GM12875 (cell line): ENCODE measurements at regions not wholly inside any gene's neighbourhood (a gene's known extent, or its start where the extent isn't known, plus 50 kb on each side); places are given as distances from the start of the nearest gene placed in this dataset.

Experiments used
- H3K4me3 ChIP-seq: one replicate; pipeline ENCODE4 v1.5.1; 2011; ENCODE audit warnings: low read depth, low read length, control low read depth
- TF ChIP-seq, protein P1 (sequence below): IDR thresholded peaks from 2 replicates; pipeline ENCODE4 v1.5.1; 2011; ENCODE audit warnings: low read depth, mild to moderate bottlenecking, control low read depth, inconsistent platforms, low read length, moderate library complexity, borderline replicate concordance; ENCODE audit not compliant: insufficient read depth

DNA sequence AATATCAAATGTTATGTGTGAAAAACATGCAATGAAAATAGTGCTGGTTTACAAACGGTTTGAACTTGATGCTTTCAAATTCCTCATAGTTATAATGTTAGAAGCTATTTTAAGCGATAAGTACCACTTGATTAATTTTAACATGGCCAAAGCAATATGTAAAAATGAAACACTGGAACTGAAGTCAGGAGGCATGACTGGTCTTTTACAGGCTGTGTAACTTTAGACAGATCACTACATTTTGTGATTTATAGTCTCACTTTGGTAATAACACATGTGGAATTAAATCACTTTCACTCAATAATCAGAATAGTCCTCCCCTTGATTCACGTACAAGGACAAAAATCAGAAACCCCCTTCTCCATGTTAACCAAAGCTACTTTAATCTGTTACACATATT, 482.7 kb upstream of the NECTIN3 start:
- no peak overlapping the region for H3K4me3 ChIP-seq
- TF ChIP-seq, protein P1, sequence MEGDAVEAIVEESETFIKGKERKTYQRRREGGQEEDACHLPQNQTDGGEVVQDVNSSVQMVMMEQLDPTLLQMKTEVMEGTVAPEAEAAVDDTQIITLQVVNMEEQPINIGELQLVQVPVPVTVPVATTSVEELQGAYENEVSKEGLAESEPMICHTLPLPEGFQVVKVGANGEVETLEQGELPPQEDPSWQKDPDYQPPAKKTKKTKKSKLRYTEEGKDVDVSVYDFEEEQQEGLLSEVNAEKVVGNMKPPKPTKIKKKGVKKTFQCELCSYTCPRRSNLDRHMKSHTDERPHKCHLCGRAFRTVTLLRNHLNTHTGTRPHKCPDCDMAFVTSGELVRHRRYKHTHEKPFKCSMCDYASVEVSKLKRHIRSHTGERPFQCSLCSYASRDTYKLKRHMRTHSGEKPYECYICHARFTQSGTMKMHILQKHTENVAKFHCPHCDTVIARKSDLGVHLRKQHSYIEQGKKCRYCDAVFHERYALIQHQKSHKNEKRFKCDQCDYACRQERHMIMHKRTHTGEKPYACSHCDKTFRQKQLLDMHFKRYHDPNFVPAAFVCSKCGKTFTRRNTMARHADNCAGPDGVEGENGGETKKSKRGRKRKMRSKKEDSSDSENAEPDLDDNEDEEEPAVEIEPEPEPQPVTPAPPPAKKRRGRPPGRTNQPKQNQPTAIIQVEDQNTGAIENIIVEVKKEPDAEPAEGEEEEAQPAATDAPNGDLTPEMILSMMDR, result no peak

DNA sequence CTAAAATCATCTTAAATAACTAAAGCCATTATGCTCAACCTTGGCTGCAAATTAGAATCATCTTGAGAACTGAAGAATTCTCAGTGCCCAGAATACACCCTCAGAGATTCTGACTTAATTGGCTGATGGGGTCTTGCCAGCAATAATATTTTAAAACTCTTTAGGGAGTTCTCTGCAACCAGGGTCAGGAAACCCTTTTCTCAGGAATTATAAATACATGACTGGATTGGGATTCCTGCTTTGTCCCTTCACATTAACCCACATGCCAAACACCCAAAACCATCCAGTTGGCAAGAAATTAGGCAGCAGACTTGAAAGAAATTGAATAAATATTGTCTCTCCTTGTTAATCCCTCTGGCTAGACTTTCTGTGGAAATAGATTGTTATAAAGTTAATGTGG, 482.3 kb upstream of the NECTIN3 start:
- no peak overlapping the region for H3K4me3 ChIP-seq
- TF ChIP-seq, protein P1, result no peak

DNA sequence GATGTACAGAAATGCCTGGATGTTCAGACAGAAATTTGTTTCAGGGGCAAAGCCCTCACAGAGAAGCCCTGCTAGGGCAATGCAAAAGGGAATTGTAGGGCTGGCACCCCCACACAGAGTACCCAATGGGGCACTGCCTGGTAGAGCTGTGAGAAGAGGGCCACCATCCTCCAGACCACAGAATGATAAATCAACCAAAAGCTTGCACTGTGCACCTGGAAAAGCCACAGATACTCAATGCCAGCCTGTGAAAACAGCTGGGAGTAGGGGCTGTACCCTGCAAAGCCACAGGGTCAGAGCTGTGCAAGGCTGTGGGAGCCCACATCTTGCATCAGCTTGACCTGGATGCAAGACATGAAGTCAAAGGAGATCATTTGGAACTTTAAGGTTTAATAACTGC, 477.9 kb upstream of the NECTIN3 start:
- no peak overlapping the region for H3K4me3 ChIP-seq
- TF ChIP-seq, protein P1, result no peak

DNA sequence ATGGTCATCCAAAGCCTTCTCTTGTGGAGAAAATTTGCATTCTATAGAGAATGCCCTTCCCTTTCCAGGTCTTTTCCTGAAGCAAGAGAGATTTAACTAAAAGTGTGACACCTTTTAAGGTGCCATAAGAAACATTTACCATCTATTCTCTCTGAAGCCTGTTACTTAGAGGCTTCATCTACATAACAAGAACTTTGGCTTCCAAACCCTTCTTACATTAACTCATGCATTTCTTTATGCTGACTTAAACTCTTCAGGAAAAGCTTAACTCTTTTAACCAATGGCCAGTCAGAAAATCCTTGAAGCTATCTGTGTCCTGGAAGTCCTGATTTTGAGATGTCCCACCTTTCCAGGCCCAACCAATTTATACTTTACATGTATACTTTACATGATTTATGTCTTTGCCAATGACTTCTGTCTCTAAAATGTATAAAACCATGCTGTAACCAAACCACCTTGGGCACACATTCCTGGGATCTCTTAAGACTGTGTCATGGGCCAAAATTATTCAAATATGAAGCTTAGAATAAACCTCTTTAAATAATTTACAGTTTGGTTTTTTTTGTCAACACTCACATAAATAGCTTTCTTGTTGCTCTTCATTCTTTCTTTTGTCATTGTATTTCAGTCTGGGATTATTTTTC, 472.6 kb upstream of the NECTIN3 start:
- H3K4me3 ChIP-seq, result no peak overlapping the region
- TF ChIP-seq, protein P1, result no peak

DNA sequence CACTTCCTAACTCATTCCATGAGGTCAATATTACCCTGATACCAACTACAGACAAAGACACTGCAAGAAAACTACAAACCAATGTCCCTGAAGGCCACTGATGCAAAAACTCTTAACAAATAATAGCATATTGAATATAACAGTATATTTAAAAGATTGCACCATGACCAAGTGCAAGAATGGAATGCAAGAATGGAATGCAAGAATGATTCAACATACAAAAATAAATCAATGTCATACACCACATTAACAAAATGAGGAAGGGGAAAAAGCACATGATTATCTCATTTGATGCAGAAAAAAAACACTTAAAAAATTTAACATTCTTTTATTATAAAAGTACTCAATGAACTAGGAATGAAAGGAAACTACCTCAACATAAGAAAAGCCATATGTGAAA, 463.1 kb upstream of the NECTIN3 start:
- TF ChIP-seq, protein P1, result no peak
- H3K4me3 ChIP-seq, result no peak overlapping the region

DNA sequence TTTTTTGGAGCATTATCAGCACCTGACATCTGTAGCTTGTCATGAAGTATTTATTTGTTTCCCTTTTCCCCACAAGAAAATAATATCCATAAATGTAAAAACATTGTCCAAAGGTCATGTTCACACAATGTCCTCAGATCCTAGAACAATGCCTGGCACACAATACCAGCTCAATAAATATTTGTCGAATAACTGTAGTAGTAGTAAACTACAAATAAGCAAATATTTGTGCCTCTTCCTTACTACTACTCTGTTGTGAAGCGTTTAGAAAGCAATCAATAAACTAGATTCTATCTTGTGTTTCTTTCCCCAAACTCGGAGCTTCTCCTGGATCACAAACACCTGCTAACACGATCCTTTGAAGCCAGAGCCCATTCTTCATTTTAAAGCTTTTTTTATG, 459.6 kb upstream of the NECTIN3 start:
- no peak overlapping the region for H3K4me3 ChIP-seq
- TF ChIP-seq, protein P1, result no peak

DNA sequence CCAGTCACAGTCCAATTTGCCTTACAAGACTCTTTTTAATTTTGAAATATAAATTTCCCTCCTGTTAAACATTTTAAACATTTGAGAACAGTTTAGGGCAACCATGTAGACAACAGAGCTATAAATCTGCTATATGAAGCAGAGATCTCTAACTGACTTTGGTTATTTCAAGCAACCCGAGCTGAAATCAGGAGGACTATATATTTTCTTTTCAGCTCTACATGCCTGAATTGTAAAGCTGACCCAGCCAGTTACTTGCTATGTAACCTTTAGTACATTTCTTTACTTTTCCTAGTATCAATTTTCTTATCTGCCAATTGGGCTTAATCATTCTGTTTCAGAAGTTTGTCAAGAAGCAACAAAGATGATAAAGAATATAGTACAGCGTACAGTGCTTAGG, 457.4 kb upstream of the NECTIN3 start:
- H3K4me3 ChIP-seq, result no peak overlapping the region
- TF ChIP-seq, protein P1, result no peak
